Smooth muscle cell (in vitro differentiated cells): ENCODE measurements at regions not wholly inside any gene's neighbourhood (a gene's known extent, or its start where the extent isn't known, plus 50 kb on each side); places are given as distances from the start of the nearest gene placed in this dataset.

ENCODE experiments used
- DNase-seq: peaks from one replicate; lab custom pipeline; 2025; ENCODE audit not compliant: unreplicated experiment; lab: John Stamatoyannopoulos, UW
- H2AFZ ChIP-seq: fragments of 200-600 bp; sonication (generic); 2 replicates; pipeline ENCODE4 v1.6.0; 2016; ENCODE audit warnings: antibody characterized with exemption, low read depth, mild to moderate bottlenecking
- H3F3A ChIP-seq: fragments of 200-600 bp; sonication (generic); 2 replicates; pipeline ENCODE4 v1.6.0; 2017; ENCODE audit warnings: antibody characterized with exemption, low read depth
- H3K27ac ChIP-seq: fragments of 200-600 bp; sonication (generic); 2 replicates; pipeline ENCODE4 v1.5.1; 2016; ENCODE audit warnings: low read depth, mild to moderate bottlenecking
- H3K27me3 ChIP-seq: fragments of 200-600 bp; sonication (generic); 2 replicates; pipeline ENCODE4 v1.6.1; 2016; ENCODE audit warnings: low read depth, mild to moderate bottlenecking
- H3K36me3 ChIP-seq: fragments of 200-600 bp; sonication (generic); 2 replicates; pipeline ENCODE4 v1.5.1; 2016; ENCODE audit warnings: low read depth
- H3K4me1 ChIP-seq: fragments of 200-600 bp; sonication (generic); 2 replicates; pipeline ENCODE4 v1.5.1; 2016; ENCODE audit warnings: low read depth
- H3K4me2 ChIP-seq: fragments of 200-600 bp; sonication (generic); 2 replicates; pipeline ENCODE4 v1.6.0; 2016; ENCODE audit warnings: mild to moderate bottlenecking
- H3K4me3 ChIP-seq: fragments of 200-600 bp; sonication (generic); 2 replicates; pipeline ENCODE4 v1.5.1; 2016; ENCODE audit warnings: mild to moderate bottlenecking
- H3K79me2 ChIP-seq: fragments of 200-600 bp; sonication (generic); 2 replicates; pipeline ENCODE4 v1.6.0; 2016; ENCODE audit warnings: low read depth, mild to moderate bottlenecking
- H3K9ac ChIP-seq: fragments of 200-600 bp; sonication (generic); 2 replicates; pipeline ENCODE4 v1.6.0; 2016; ENCODE audit warnings: low read depth
- H3K9me3 ChIP-seq: fragments of 200-600 bp; sonication (generic); replicated peaks from 2 replicates; pipeline ENCODE4 v1.5.1; 2016; ENCODE audit warnings: low read depth
- H4K20me1 ChIP-seq: fragments of 200-600 bp; sonication (generic); 2 replicates; pipeline ENCODE4 v1.6.0; 2016; ENCODE audit warnings: low read depth
- WGBS: methylation state at CpG from one replicate; pipeline ENCODE4 v1.1.7; 2016; ENCODE audit warnings: low lambda C conversion rate; 5-methylcytosine and 5-hydroxymethylcytosine counted together
- TF ChIP-seq, protein P1 (sequence below): fragments of 200-600 bp; sonication (generic); IDR thresholded peaks from 2 replicates; pipeline ENCODE4 v1.5.1; 2017; ENCODE audit warnings: borderline replicate concordance, mild to moderate bottlenecking, antibody characterized with exemption; ENCODE audit not compliant: insufficient read depth, poor library complexity, severe bottlenecking

DNA sequence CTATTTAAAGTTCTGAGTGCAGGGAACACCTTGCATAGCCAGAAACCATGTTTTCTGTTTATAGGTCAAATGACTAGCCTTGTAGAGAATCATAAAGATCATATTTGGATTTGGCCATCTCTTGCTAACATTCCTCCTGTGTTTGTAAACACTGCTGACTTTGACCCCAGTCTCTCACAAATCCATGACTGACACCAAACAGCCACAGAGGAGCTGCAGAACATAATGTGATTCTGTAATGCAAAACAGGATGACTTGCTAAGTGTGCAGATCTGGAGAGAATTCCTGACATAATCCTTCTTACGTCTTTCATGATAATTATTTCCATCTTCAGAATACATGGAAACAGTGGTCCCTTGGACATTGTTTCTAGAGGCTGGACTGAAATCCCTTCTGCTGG is 211.8 kb downstream of the BMP4 start:
- no peak overlapping the region for H2AFZ ChIP-seq
- no peaks in the 10 kb centered on the region for H3F3A ChIP-seq
- TF ChIP-seq, protein P1, sequence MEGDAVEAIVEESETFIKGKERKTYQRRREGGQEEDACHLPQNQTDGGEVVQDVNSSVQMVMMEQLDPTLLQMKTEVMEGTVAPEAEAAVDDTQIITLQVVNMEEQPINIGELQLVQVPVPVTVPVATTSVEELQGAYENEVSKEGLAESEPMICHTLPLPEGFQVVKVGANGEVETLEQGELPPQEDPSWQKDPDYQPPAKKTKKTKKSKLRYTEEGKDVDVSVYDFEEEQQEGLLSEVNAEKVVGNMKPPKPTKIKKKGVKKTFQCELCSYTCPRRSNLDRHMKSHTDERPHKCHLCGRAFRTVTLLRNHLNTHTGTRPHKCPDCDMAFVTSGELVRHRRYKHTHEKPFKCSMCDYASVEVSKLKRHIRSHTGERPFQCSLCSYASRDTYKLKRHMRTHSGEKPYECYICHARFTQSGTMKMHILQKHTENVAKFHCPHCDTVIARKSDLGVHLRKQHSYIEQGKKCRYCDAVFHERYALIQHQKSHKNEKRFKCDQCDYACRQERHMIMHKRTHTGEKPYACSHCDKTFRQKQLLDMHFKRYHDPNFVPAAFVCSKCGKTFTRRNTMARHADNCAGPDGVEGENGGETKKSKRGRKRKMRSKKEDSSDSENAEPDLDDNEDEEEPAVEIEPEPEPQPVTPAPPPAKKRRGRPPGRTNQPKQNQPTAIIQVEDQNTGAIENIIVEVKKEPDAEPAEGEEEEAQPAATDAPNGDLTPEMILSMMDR: no peak
- no peaks in the 10 kb centered on the region for H3K79me2 ChIP-seq
- H3K9me3 ChIP-seq: no peaks in the 10 kb centered on the region
- H3K4me1 ChIP-seq: peaks cover 20% of the 10 kb centered on the region
- 4% methylated on average over 1 of the region's 1 CpG for WGBS
- H3K27me3 ChIP-seq: no peaks in the 10 kb centered on the region
- no peak for DNase-seq
- H3K4me3 ChIP-seq: no peak overlapping the region
- no peak overlapping the region for H3K9ac ChIP-seq
- H3K27ac ChIP-seq: no peak overlapping the region
- H3K36me3 ChIP-seq: no peaks in the 10 kb centered on the region
- H3K4me2 ChIP-seq: no peak overlapping the region
- H4K20me1 ChIP-seq: no peaks in the 10 kb centered on the region

DNA sequence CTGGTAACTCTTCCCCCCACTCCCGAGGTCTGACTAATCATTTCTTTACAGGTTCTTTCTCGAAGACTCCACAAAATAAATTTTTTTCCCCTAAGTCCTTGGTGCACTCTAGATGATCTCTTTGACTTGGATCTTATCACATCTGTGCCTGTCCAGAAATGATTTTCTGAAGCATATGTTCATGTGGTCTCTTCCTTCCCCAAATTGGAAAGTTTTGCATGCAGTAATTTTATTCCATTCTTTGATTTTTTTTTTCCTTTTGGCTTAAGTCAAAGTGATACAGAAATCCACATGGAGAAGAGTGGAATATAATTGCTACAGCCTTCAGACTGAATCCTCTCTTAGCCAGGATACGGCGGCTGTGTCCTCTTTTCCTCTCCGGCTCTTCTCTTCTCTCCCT is 213.3 kb downstream of the BMP4 start:
- Histone ChIP-seq H3K4me1 (peaks cover 20% of the 10 kb centered on the region), H3F3A (no peaks in the 10 kb centered on the region), H3K9ac (no peak overlapping the region), H2AFZ (no peak overlapping the region), H3K4me2 (peak overlapping the region; percentile 5), H3K27ac (no peak overlapping the region), H3K4me3 (no peak overlapping the region), H3K27me3 (no peaks in the 10 kb centered on the region), H4K20me1 (no peaks in the 10 kb centered on the region), H3K9me3 (no peaks in the 10 kb centered on the region), H3K79me2 (no peaks in the 10 kb centered on the region), H3K36me3 (no peaks in the 10 kb centered on the region)
- TF ChIP-seq, protein P1: no peak
- DNase-seq: no peak
- WGBS: 78% methylated on average over 5 of the region's 5 CpGs

DNA sequence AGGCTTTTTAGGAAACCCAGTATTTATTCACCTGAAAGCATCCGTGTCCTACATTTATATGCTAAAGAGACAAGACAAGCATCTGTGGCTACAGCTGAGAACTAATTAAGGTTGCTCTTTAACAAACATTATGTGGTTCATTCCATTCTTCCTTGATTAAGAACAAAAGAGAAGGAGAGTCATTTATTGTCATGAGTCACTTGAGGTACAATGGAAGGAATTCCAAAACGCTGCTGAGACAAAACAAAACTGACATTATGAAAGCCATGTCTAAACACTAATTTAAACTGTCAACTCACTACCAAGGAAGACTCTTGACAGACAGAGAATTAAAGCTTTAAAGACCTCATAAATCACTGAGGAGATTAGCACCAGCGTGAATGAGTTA is 214.4 kb downstream of the BMP4 start:
- Histone ChIP-seq H3K9ac (no peak overlapping the region), H3K4me1 (peaks cover 20% of the 10 kb centered on the region), H3K9me3 (no peaks in the 10 kb centered on the region), H3K4me3 (no peak overlapping the region), H3K27ac (no peak overlapping the region), H2AFZ (no peak overlapping the region), H3K27me3 (no peaks in the 10 kb centered on the region), H3K4me2 (no peak overlapping the region), H4K20me1 (no peaks in the 10 kb centered on the region), H3K36me3 (no peaks in the 10 kb centered on the region), H3K79me2 (no peaks in the 10 kb centered on the region), H3F3A (no peaks in the 10 kb centered on the region)
- TF ChIP-seq, protein P1: no peak
- 14% methylated on average over 3 of the region's 3 CpGs for WGBS
- DNase-seq: no peak

- TF ChIP-seq, protein P1: no peak
- Histone ChIP-seq H2AFZ (no peak overlapping the region), H3K9me3 (no peaks in the 10 kb centered on the region), H3K4me2 (no peak overlapping the region), H3K79me2 (no peaks in the 10 kb centered on the region), H3K4me1 (peaks cover 20% of the 10 kb centered on the region), H4K20me1 (no peaks in the 10 kb centered on the region), H3K36me3 (no peaks in the 10 kb centered on the region), H3K9ac (no peak overlapping the region), H3F3A (no peaks in the 10 kb centered on the region), H3K4me3 (no peak overlapping the region), H3K27me3 (no peaks in the 10 kb centered on the region), H3K27ac (no peak overlapping the region)
- no peak for DNase-seq
- WGBS: 60% methylated on average over 5 of the region's 5 CpGs
These were observed 215.0 kb downstream of the BMP4 start for GRCh38 chr14:53741479-53742232.
